Caco-2 (cell line): ENCODE measurements at regions not wholly inside any gene's neighbourhood (a gene's known extent, or its start where the extent isn't known, plus 50 kb on each side); places are given as distances from the start of the nearest gene placed in this dataset.
A peak's percentile ranks its signal among the peaks of the same experiment; 100 is the strongest.

Experiments used
- BruUV-seq: library from RNA; stranded (reverse); fragments of 400-500 nt; replicated peaks from 2 replicates; lab custom pipeline; 2021; lab: Mats Ljungman, UMichigan
- CTCF ChIA-PET: fragments of 300-600 bp; sonication (Branson Sonifier 250); formaldehyde crosslinking; loops from one replicate; lab custom pipeline; 2022; ENCODE audit warnings: antibody characterized with exemption; lab: Charles Lee
- POLR2A ChIA-PET: fragments of 300-600 bp; sonication (Branson Sonifier 250); formaldehyde crosslinking; loops from one replicate; lab custom pipeline; 2022; ENCODE audit warnings: antibody characterized with exemption; lab: Charles Lee
- DNase-seq, 2 experiments: peaks; one replicate each; pipeline versions ENCODE4 v3.0.0 to v3.0.0-alpha.2; 2020 to 2022
- H3K27me3 ChIP-seq: replicated peaks from 2 replicates; pipeline ENCODE4 v1.6.0; 2011; ENCODE audit warnings: low read length; ENCODE audit not compliant: control insufficient read depth, insufficient read depth
- H3K36me3 ChIP-seq: 2 replicates; pipeline ENCODE4 v1.5.1; 2011; ENCODE audit warnings: low read length; ENCODE audit not compliant: control insufficient read depth, insufficient read depth
- H3K4me1 ChIP-seq: fragments of 250-450 bp; sonication (Bioruptor Pico); 2 replicates; pipeline ENCODE4 v1.5.1; 2020; ENCODE audit warnings: mild to moderate bottlenecking
- H3K4me3 ChIP-seq: 2 replicates; pipeline ENCODE4 v1.5.1; 2011; ENCODE audit warnings: low read depth, mild to moderate bottlenecking, control low read depth, low read length
- H3K9me3 ChIP-seq: fragments of 250-450 bp; sonication (Bioruptor Pico); 2 replicates; pipeline ENCODE4 v1.5.1; 2020; ENCODE audit warnings: mild to moderate bottlenecking, moderate library complexity
- H3K27ac Mint-ChIP-seq: one replicate; pipeline ENCODE4 v1.8.0; 2022; ENCODE audit warnings: mixed read lengths; ENCODE audit not compliant: unreplicated experiment
- H3K27me3 Mint-ChIP-seq: one replicate; pipeline ENCODE4 v1.8.0; 2022; ENCODE audit warnings: mixed read lengths; ENCODE audit not compliant: insufficient read depth, unreplicated experiment
- H3K36me3 Mint-ChIP-seq: one replicate; pipeline ENCODE4 v1.8.0; 2022; ENCODE audit warnings: mild to moderate bottlenecking, mixed read lengths; ENCODE audit not compliant: insufficient read depth, unreplicated experiment
- H3K4me1 Mint-ChIP-seq: one replicate; pipeline ENCODE4 v1.8.0; 2022; ENCODE audit warnings: low read depth, mixed read lengths; ENCODE audit not compliant: unreplicated experiment
- H3K4me3 Mint-ChIP-seq: one replicate; pipeline ENCODE4 v1.8.0; 2022; ENCODE audit warnings: mild to moderate bottlenecking, moderate library complexity, mixed read lengths; ENCODE audit not compliant: unreplicated experiment
- H3K9me3 Mint-ChIP-seq: one replicate; pipeline ENCODE4 v1.8.0; 2022; ENCODE audit warnings: mixed read lengths; ENCODE audit not compliant: unreplicated experiment
- intact Hi-C: fragments of 100-400 bp; cut with micrococcal nuclease; formaldehyde crosslinking; loops from one replicate; pipeline ENCODE4 v1.10.0; 2022; ENCODE audit not compliant: unreplicated experiment
- TF ChIP-seq, protein P1 (sequence below), 2 experiments: fragments of 200-600 bp in 1 of 2; IDR thresholded peaks; 1 replicate in 1 of 2; 2 replicates in 1 of 2; pipeline versions ENCODE4 v1.5.1 to v1.8.0; 2011 to 2022; ENCODE audit warnings: antibody characterized with exemption in 1 of 2, control low read depth in 1 of 2, inconsistent platforms in 1 of 2, low read depth in 1 of 2, low read length in 1 of 2, mild to moderate bottlenecking in 1 of 2, moderate library complexity in 1 of 2; ENCODE audit not compliant: insufficient read depth in 1 of 2, severe bottlenecking in 1 of 2, unreplicated experiment in 1 of 2

DNA sequence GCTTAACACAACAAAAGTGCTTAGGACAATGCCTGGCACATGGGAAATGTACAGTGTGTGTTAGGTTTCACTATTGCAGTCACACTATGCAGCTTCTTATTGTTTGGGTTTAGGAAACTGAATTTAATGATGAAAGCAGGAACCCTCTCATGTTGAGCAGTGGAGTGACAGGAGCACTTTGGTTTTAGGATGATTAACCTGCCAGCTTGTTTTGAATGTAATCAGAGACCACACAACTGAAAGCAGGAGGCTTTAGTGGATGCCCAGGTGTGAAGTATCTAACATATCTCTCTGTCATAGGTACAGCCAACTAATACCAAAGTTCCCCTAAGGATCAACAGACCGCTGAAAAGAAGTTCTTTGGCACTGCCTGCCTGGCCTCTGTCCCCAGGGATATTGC, 406.9 kb upstream of the USP24 start:
- no TSS peak for BruUV-seq
- Histone ChIP-seq H3K36me3 (no peaks in the 10 kb centered on the region), H3K27me3 (no peaks in the 10 kb centered on the region), H3K9me3 (no peaks in the 10 kb centered on the region), H3K4me3 (no peak overlapping the region), H3K4me1 (peaks cover 8% of the 10 kb centered on the region)
- ChIA-PET CTCF (no interaction called here), POLR2A (no interaction called here)
- Mint-ChIP-seq H3K9me3 (peaks cover 7% of the 10 kb centered on the region), H3K4me1 (peaks cover 5% of the 10 kb centered on the region), H3K27me3 (no peaks in the 10 kb centered on the region), H3K4me3 (no peak overlapping the region), H3K27ac (no peak overlapping the region), H3K36me3 (no peaks in the 10 kb centered on the region)
- TF ChIP-seq, protein P1, sequence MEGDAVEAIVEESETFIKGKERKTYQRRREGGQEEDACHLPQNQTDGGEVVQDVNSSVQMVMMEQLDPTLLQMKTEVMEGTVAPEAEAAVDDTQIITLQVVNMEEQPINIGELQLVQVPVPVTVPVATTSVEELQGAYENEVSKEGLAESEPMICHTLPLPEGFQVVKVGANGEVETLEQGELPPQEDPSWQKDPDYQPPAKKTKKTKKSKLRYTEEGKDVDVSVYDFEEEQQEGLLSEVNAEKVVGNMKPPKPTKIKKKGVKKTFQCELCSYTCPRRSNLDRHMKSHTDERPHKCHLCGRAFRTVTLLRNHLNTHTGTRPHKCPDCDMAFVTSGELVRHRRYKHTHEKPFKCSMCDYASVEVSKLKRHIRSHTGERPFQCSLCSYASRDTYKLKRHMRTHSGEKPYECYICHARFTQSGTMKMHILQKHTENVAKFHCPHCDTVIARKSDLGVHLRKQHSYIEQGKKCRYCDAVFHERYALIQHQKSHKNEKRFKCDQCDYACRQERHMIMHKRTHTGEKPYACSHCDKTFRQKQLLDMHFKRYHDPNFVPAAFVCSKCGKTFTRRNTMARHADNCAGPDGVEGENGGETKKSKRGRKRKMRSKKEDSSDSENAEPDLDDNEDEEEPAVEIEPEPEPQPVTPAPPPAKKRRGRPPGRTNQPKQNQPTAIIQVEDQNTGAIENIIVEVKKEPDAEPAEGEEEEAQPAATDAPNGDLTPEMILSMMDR (IDR thresholded peaks at IDR 0.05; ENCODE audit: insufficient read depth in 1 of 2, low read depth in 1 of 2, low read length in 1 of 2, severe bottlenecking in 1 of 2, unreplicated experiment in 1 of 2): no peak
- intact Hi-C loops: no loop called here
- no peak for DNase-seq

DNA sequence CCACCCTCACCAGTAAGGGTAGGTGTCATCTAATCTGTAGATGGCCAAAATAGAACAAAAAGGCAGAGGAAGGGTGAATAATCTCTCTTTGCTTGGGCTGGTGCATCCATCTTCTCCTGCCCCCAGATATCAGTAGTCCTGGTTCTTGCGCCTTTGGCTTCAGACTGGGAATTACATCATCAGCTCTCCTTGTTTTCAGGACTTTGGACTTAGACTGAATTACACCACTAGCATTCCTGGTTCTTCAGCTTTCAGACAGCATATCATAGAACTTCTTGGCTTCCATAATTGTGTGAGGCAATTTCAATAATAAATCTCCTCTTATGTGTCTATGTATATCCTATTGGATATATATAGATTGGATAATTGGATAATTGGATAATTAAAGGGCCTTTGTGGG, 403.0 kb upstream of the USP24 start:
- Mint-ChIP-seq H3K4me3 (no peak overlapping the region), H3K27me3 (no peaks in the 10 kb centered on the region), H3K27ac (no peak overlapping the region), H3K4me1 (peaks cover 5% of the 10 kb centered on the region), H3K36me3 (no peaks in the 10 kb centered on the region), H3K9me3 (peaks cover 7% of the 10 kb centered on the region)
- DNase-seq: peak in 1 of 2 experiments; percentile 7
- POLR2A ChIA-PET: no interaction called here
- no peak overlapping the region for H3K4me3 ChIP-seq
- BruUV-seq: no TSS peak
- H3K27me3 ChIP-seq: no peaks in the 10 kb centered on the region
- no peaks in the 10 kb centered on the region for H3K36me3 ChIP-seq
- intact Hi-C loops: no loop called here
- TF ChIP-seq, protein P1 (IDR thresholded peaks at IDR 0.05; ENCODE audit: insufficient read depth in 1 of 2, low read depth in 1 of 2, low read length in 1 of 2, severe bottlenecking in 1 of 2, unreplicated experiment in 1 of 2): no peak
- peaks cover 8% of the 10 kb centered on the region for H3K4me1 ChIP-seq
- no peaks in the 10 kb centered on the region for H3K9me3 ChIP-seq
- CTCF ChIA-PET: no interaction called here

DNA sequence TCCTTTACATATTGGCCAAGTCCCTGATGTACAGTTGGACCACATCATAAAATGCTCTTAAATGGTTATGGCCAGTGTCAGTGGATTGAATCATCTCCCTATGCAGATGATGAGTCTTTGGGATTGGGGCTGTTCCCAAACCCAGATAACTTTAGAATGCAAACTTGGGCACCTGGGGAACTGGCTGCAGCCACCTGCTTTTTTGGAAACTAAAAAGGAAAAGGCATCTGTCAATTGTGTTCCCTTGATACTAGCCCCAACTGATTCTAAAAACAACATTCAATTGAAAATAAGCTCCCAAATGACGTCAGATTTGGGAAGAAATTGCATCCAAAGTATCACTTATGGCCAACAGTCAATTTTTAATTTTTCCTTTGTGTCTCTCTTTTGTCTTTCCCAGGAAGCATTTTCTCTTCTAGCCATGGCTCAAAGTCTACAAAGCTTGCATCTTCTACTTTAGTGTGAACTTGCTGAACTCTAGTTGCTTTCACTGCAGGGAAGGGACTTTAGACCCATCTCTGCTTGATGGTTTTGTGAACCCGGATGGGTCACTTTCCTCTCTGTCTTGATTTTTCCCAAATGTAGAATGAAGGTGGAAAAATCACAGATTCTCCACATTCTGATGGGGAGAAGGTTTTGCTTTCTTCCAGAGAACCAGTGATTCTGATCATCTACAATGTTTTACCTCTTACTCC, 402.3 kb upstream of the USP24 start:
- H3K4me3 ChIP-seq: no peak overlapping the region
- ChIA-PET CTCF (no interaction called here), POLR2A (no interaction called here)
- Mint-ChIP-seq H3K4me3 (no peak overlapping the region), H3K36me3 (no peaks in the 10 kb centered on the region), H3K4me1 (peaks cover 5% of the 10 kb centered on the region), H3K27me3 (no peaks in the 10 kb centered on the region), H3K27ac (no peak overlapping the region), H3K9me3 (peaks cover 7% of the 10 kb centered on the region)
- no peak for DNase-seq
- intact Hi-C loops: no loop called here
- peaks cover 8% of the 10 kb centered on the region for H3K4me1 ChIP-seq
- no TSS peak for BruUV-seq
- TF ChIP-seq, protein P1 (IDR thresholded peaks at IDR 0.05; ENCODE audit: insufficient read depth in 1 of 2, low read depth in 1 of 2, low read length in 1 of 2, severe bottlenecking in 1 of 2, unreplicated experiment in 1 of 2): no peak
- H3K9me3 ChIP-seq: no peaks in the 10 kb centered on the region
- no peaks in the 10 kb centered on the region for H3K36me3 ChIP-seq
- H3K27me3 ChIP-seq: no peaks in the 10 kb centered on the region
